Endothelial cell of umbilical vein (primary cell): ENCODE measurements at regions not wholly inside any gene's neighbourhood (a gene's known extent, or its start where the extent isn't known, plus 50 kb on each side); places are given as distances from the start of the nearest gene placed in this dataset.

ENCODE experiments used
- BruUV-seq: library from RNA; stranded (reverse); fragments of 400-500 nt; replicated peaks from 2 replicates; lab custom pipeline; 2021; lab: Mats Ljungman, UMichigan
- CTCF ChIA-PET: fragments of 300-600, 350-600 bp; sonication (Branson Sonifier 250); formaldehyde crosslinking; loops from one replicate; lab custom pipeline; 2021; ENCODE audit warnings: antibody characterized with exemption, inconsistent platforms; lab: Charles Lee
- POLR2A ChIA-PET: fragments of 300-600, 350-600 bp; sonication (Branson Sonifier 250); formaldehyde crosslinking; loops from one replicate; lab custom pipeline; 2021; ENCODE audit warnings: antibody characterized with exemption, inconsistent platforms; lab: Charles Lee
- DNase-seq: peaks from one replicate; pipeline ENCODE4 v3.0.0-alpha.2; 2011; ENCODE audit warnings: low read depth, low spot score
- FAIRE-seq: peaks from 2 replicates; lab custom pipeline; 2011; peaks lifted over from hg19 to GRCh38; lab: Jason Lieb, UNC
- H2AFZ ChIP-seq: 2 replicates; pipeline ENCODE4 v1.6.0; 2012; ENCODE audit warnings: low read depth, low read length, control low read depth, inconsistent platforms
- H3K27ac ChIP-seq: 2 replicates; pipeline ENCODE4 v1.5.1; 2011; ENCODE audit warnings: low read depth, mild to moderate bottlenecking, control low read depth, low read length, moderate library complexity; ENCODE audit not compliant: insufficient read depth
- H3K27me3 ChIP-seq, 2 experiments: 2 replicates each; pipeline versions ENCODE4 v1.6.0 to v1.6.1; 2011; ENCODE audit warnings: low read length in 2 of 2, mixed read lengths in 1 of 2; ENCODE audit not compliant: control insufficient read depth in 2 of 2, insufficient read depth in 2 of 2
- H3K36me3 ChIP-seq, 2 experiments: 2 replicates in 1 of 2; 3 replicates in 1 of 2; pipeline ENCODE4 v1.5.1; 2011; ENCODE audit warnings: low read length in 2 of 2, mild to moderate bottlenecking in 1 of 2, moderate library complexity in 1 of 2; ENCODE audit not compliant: control insufficient read depth in 2 of 2, insufficient read depth in 2 of 2; ENCODE audit errors: extremely low read depth in 1 of 2
- H3K4me1 ChIP-seq: 3 replicates; pipeline ENCODE4 v1.5.1; 2011; ENCODE audit warnings: mild to moderate bottlenecking, low read length; ENCODE audit not compliant: control insufficient read depth, insufficient read depth; ENCODE audit errors: extremely low read depth
- H3K4me2 ChIP-seq: 2 replicates; pipeline ENCODE4 v1.6.1; 2011; ENCODE audit warnings: low read length, control low read depth, mixed read lengths; ENCODE audit not compliant: insufficient read depth
- H3K4me3 ChIP-seq, 3 experiments: fragments of 200-600 bp in 1 of 3; sonication (generic), shearing (Covaris generic) in 1 of 3; replicated peaks in 1 of 3; 2 replicates each; pipeline ENCODE4 v1.5.1; 2011 to 2016; ENCODE audit warnings: control low read depth in 3 of 3, low read length in 3 of 3, mild to moderate bottlenecking in 2 of 3, inconsistent platforms in 1 of 3, low read depth in 1 of 3, moderate library complexity in 1 of 3; ENCODE audit not compliant: insufficient read depth in 1 of 3
- H3K79me2 ChIP-seq: 2 replicates; pipeline ENCODE4 v1.6.0; 2012; ENCODE audit warnings: low read length, inconsistent platforms; ENCODE audit not compliant: control insufficient read depth, insufficient read depth
- H3K9ac ChIP-seq: replicated peaks from 2 replicates; pipeline ENCODE3; 2011; ENCODE audit warnings: low read length, control low read depth; ENCODE audit not compliant: insufficient read depth; ENCODE audit errors: extremely low read depth
- H3K9me1 ChIP-seq: replicated peaks from 3 replicates; pipeline ENCODE4 v1.6.0; 2011; ENCODE audit warnings: mild to moderate bottlenecking, low read length; ENCODE audit not compliant: control insufficient read depth, insufficient read depth; ENCODE audit errors: extremely low read depth
- H3K9me3 ChIP-seq: replicated peaks from 2 replicates; pipeline ENCODE4 v1.5.1; 2012; ENCODE audit warnings: low read length, inconsistent platforms; ENCODE audit not compliant: control insufficient read depth, insufficient read depth
- H4K20me1 ChIP-seq: replicated peaks from 2 replicates; pipeline ENCODE3; 2011; ENCODE audit warnings: mild to moderate bottlenecking, low read length; ENCODE audit not compliant: control insufficient read depth, insufficient read depth; ENCODE audit errors: extremely low read depth
- CTCF ChIP-seq, 2 donors: IDR thresholded peaks; 1 replicate in 1 of 2; 2 replicates in 1 of 2; pipeline ENCODE4 v1.5.1; 2011; ENCODE audit warnings: low read length in 2 of 2, mild to moderate bottlenecking in 2 of 2, moderate library complexity in 2 of 2, control low read depth in 1 of 2, inconsistent platforms in 1 of 2, low read depth in 1 of 2; ENCODE audit not compliant: insufficient read depth in 1 of 2; ENCODE audit errors: extremely low read depth in 1 of 2
- EZH2 ChIP-seq: IDR thresholded peaks from 2 replicates; pipeline ENCODE4 v1.6.1; 2012; ENCODE audit warnings: borderline replicate concordance, low read depth, mild to moderate bottlenecking, moderate library complexity, low read length, inconsistent platforms; ENCODE audit not compliant: severe bottlenecking
- FOS ChIP-seq: IDR thresholded peaks from 2 replicates; pipeline ENCODE4 v1.6.1; 2011; ENCODE audit warnings: mild to moderate bottlenecking, low read length, moderate library complexity, borderline replicate concordance; ENCODE audit not compliant: insufficient read depth
- GATA2 ChIP-seq: IDR thresholded peaks from 2 replicates; pipeline ENCODE4 v1.7.0; 2011; ENCODE audit warnings: low read depth, mild to moderate bottlenecking, moderate library complexity, mixed read lengths, low read length; ENCODE audit not compliant: insufficient read length, insufficient read depth
- JUN ChIP-seq: IDR thresholded peaks from 2 replicates; pipeline ENCODE4 v1.6.1; 2011; ENCODE audit warnings: borderline replicate concordance, low read depth; ENCODE audit not compliant: insufficient read length, insufficient read depth
- MAX ChIP-seq: IDR thresholded peaks from 2 replicates; pipeline ENCODE4 v1.6.1; 2011; ENCODE audit not compliant: insufficient read depth, insufficient read length
- MYC ChIP-seq: IDR thresholded peaks from one replicate; pipeline ENCODE4 v1.6.1; 2011; ENCODE audit warnings: mild to moderate bottlenecking, low read depth, low read length
- POLR2A ChIP-seq: IDR thresholded peaks from 2 replicates; pipeline ENCODE4 v1.6.1; 2012; ENCODE audit warnings: low read depth, mild to moderate bottlenecking, control low read depth, low read length
- POLR2AphosphoS5 ChIP-seq: IDR thresholded peaks from 2 replicates; pipeline ENCODE4 v1.6.1; 2012; ENCODE audit warnings: low read depth, mild to moderate bottlenecking, control low read depth, low read length, moderate library complexity; ENCODE audit not compliant: insufficient read depth
- dilution Hi-C: fragments of 300-500 bp; cut with MboI; formaldehyde crosslinking; loops from one replicate; pipeline ENCODE4 v1.15.0; 2019; ENCODE audit warnings: low sequenced_read_pairs; ENCODE audit not compliant: extremely low pct_ligation_motif_present
- intact Hi-C: fragments of 100-400 bp; cut with micrococcal nuclease; formaldehyde crosslinking; loops from one replicate; pipeline ENCODE4 v1.10.0; 2022

GRCh38 chr16:77064037-77064436, 127.0 kb upstream of the MON1B start:
- Histone ChIP-seq H4K20me1 (no peaks in the 10 kb centered on the region), H3K9ac (no peak overlapping the region), H3K4me2 (no peak overlapping the region), H3K9me1 (no peaks in the 10 kb centered on the region), H2AFZ (no peak overlapping the region), H3K27ac (no peak overlapping the region), H3K4me3 (no peak overlapping the region), H3K79me2 (no peaks in the 10 kb centered on the region), H3K36me3 (no peaks in the 10 kb centered on the region), H3K9me3 (no peaks in the 10 kb centered on the region), H3K27me3 (no peaks in the 10 kb centered on the region), H3K4me1 (no peaks in the 10 kb centered on the region)
- FAIRE-seq = no peak
- dilution Hi-C loops (no loop called here), intact Hi-C loops (no loop called here)
- BruUV-seq = no TSS peak
- TF ChIP-seq CTCF (IDR thresholded peaks at IDR 0.05; ENCODE audit: extremely low read depth in 1 of 2, insufficient read depth in 1 of 2, low read depth in 1 of 2, low read length in 2 of 2) (no peak), FOS (no peak), POLR2A (no peak), JUN (no peak), EZH2 (no peak), MAX (no peak), MYC (no peak), POLR2AphosphoS5 (no peak), GATA2 (no peak)
- CTCF ChIA-PET = no interaction called here
- DNase-seq = no peak
- POLR2A ChIA-PET = no interaction called here
